Pancreas (tissue), 10 donors: ENCODE measurements at regions not wholly inside any gene's neighbourhood (a gene's known extent, or its start where the extent isn't known, plus 50 kb on each side); places are given as distances from the start of the nearest gene placed in this dataset.

Experiments
- ATAC-seq, 4 donors: fragments of 200-7000 bp; cut with Tn5 transposase; one replicate each; pipeline versions ENCODE4 v1.8.0 to v1.9.1; 2020; ENCODE audit warnings: mild to moderate bottlenecking in 4 of 4, moderate library complexity in 4 of 4
- DNase-seq, 6 donors: peaks; one replicate each; pipeline ENCODE4 v3.0.0-alpha.2; 2020
- FAIRE-seq: peaks from 2 replicates; lab custom pipeline; 2012; peaks lifted over from hg19 to GRCh38; lab: Jason Lieb, UNC
- H3K27ac ChIP-seq, 4 donors: fragments of 200-600 bp; sonication (generic); 1 replicate in 3 of 4; 2 replicates in 1 of 4; pipeline versions ENCODE4 v1.5.0 to v1.8.0; 2020
- H3K27me3 ChIP-seq, 4 donors: fragments of 200-600 bp; one replicate each; pipeline ENCODE4 v1.8.0; 2021
- H3K36me3 ChIP-seq, 3 donors: fragments of 200-600 bp; sonication (generic) in 1 of 3; one replicate each; pipeline versions ENCODE4 v1.5.0 to v1.8.0; 2020 to 2021
- H3K4me1 ChIP-seq, 3 donors: fragments of 200-600 bp; one replicate each; pipeline ENCODE4 v1.8.0; 2021
- H3K4me3 ChIP-seq, 4 donors: fragments of 200-600 bp; sonication (generic) in 2 of 4; one replicate each; pipeline versions ENCODE4 v1.5.0 to v1.8.0; 2020 to 2021
- H3K9me3 ChIP-seq, 4 donors: fragments of 200-600 bp; one replicate each; pipeline ENCODE4 v1.8.0; 2021
- WGBS, 2 donors: extraction: QIAGEN DNeasy Blood & Tissue Kit; methylation state at CpG; one replicate each; pipeline ENCODE4 v1.1.7; 2013; 5-methylcytosine and 5-hydroxymethylcytosine counted together
- intact Hi-C, 3 donors: fragments of 100-400 bp; cut with DNase I; formaldehyde crosslinking; loops; one replicate each; pipeline versions ENCODE4 v1.11.1 to v1.14.2; 2022
- TF ChIP-seq, protein P1 (sequence below), 4 donors: fragments of 200-600 bp; sonication (generic) in 3 of 4; IDR thresholded peaks; one replicate each; pipeline versions ENCODE4 v1.5.0 to v1.8.0; 2021; ENCODE audit warnings: antibody characterized with exemption in 4 of 4
- donor health status: healthy with polysubstance abuse.
- donor health status: DM: no; HTN: no; CAD: no; lungs with moderate emphysema.
- donor health status: DM: no; HTN: no; CAD: no.
- donor health status: control.
- donor health status: control.
- donor health status: Bipolar disorder and iron deficiency.
- donor health status: DM: yes; HTN: yes; CAD: no.
- donor health status: DM: no; HTN: no; CAD: no.
- donor health status: DM: no; HTN: no; CAD: no.
- donor health status: DM: yes; HTN: yes; CAD: no.

DNA sequence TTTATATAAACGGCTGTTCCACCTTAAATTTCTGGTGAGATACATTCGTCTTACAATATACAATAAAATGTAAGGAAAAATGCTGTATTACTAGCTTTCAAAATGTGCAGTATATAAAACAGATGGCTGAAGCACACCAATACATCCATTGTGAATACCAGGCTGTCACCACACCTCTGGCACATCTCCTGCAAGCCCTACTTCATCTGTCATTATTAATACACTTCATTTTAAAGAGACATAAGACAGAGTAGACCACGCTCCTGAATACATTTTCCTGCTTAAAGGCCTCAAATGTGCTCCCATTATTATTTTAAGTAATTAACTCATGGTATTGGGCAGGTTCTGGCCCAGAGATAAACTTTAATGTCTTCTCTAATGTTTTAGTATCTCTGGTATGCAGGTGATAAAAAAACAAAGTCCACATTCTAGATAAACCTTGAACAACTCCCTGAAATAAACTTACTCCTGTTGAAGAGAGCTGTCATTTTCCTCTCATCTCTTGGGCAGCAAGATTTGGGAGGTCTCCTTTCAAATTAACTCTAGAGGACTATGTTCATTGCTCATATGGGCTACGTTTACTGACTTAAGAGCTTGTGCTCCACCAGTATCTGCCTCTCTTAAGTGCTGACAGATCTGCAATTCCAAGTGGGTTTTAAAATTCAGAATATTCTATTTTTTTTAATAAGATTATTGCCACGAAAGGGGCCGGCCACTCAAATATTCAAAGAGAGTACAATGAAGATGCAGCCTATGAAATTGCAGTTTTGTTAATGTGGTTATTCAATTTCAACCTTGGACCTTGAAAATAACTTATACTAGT, 396.5 kb upstream of the SEMA3D start:
- FAIRE-seq (no peak), ATAC-seq (no peak), DNase-seq (no peak)
- Histone ChIP-seq H3K36me3 (no peaks in the 10 kb centered on the region), H3K4me1 (no peaks in the 10 kb centered on the region), H3K27me3 (peaks cover 0 to 2% (median 0%) of the 10 kb centered on the region in 4 donors), H3K9me3 (no peaks in the 10 kb centered on the region), H3K27ac (no peak overlapping the region), H3K4me3 (no peak overlapping the region)
- intact Hi-C loops, result no loop called here
- TF ChIP-seq, protein P1, sequence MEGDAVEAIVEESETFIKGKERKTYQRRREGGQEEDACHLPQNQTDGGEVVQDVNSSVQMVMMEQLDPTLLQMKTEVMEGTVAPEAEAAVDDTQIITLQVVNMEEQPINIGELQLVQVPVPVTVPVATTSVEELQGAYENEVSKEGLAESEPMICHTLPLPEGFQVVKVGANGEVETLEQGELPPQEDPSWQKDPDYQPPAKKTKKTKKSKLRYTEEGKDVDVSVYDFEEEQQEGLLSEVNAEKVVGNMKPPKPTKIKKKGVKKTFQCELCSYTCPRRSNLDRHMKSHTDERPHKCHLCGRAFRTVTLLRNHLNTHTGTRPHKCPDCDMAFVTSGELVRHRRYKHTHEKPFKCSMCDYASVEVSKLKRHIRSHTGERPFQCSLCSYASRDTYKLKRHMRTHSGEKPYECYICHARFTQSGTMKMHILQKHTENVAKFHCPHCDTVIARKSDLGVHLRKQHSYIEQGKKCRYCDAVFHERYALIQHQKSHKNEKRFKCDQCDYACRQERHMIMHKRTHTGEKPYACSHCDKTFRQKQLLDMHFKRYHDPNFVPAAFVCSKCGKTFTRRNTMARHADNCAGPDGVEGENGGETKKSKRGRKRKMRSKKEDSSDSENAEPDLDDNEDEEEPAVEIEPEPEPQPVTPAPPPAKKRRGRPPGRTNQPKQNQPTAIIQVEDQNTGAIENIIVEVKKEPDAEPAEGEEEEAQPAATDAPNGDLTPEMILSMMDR (IDR thresholded peaks at IDR 0.05), result no peak
- WGBS, 2 donors, result 76 to 83% methylated on average over 6 of the region's 6 CpGs

DNA sequence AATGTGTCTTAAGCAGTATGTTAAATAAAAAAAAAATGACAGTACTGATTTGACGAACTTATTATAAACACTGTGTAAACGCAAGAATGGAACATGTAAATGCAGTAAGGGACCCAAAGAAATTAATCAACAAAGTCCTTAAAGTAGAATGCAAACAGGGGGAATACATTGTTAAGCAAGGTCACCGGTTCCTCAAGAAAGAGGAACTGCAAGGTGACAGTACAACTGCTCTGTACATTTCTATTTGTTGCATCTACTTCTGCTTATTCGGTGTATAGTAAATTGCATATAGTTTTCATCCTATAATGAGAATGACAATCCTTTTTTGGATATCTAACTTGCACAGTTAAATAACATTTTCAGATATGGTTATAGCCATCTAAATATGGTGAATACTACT, 387.0 kb upstream of the SEMA3D start:
- Histone ChIP-seq H3K27me3 (no peaks in the 10 kb centered on the region), H3K36me3 (no peaks in the 10 kb centered on the region), H3K4me1 (no peaks in the 10 kb centered on the region), H3K4me3 (no peak overlapping the region), H3K9me3 (no peaks in the 10 kb centered on the region), H3K27ac (no peak overlapping the region)
- TF ChIP-seq, protein P1 (IDR thresholded peaks at IDR 0.05), result no peak
- ATAC-seq, result no peak
- intact Hi-C loops, result no loop called here
- no peak for DNase-seq
- FAIRE-seq, result no peak
- 55 to 73% methylated on average over 4 of the region's 4 CpGs for WGBS, 2 donors

DNA sequence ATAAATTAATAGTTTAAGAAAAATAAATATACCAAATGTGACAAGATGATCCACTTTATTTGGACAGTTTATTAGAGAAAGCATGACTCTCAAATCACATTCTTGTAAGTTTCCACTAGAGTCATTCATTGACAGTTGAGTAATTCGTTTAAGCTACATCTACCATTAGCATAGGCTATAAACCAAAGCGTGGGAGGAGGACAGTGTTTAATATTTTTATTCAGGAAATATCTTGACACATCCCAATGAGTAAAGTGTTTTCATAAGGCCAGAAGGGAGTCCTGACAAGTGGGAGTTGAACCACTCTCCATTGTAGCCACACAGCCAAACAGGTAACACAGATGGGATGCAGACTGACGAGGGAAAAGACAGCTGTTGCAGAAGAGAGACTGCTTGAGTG, 386.5 kb upstream of the SEMA3D start:
- ATAC-seq (no peak), DNase-seq (no peak), FAIRE-seq (no peak)
- no peaks in the 10 kb centered on the region for H3K9me3 ChIP-seq
- no peak overlapping the region for H3K4me3 ChIP-seq
- TF ChIP-seq, protein P1 (IDR thresholded peaks at IDR 0.05), result no peak
- intact Hi-C loops, result no loop called here
- H3K4me1 ChIP-seq, result no peaks in the 10 kb centered on the region
- WGBS, 2 donors, result 69 to 73% methylated on average over 3 of the region's 3 CpGs
- H3K27me3 ChIP-seq, result no peaks in the 10 kb centered on the region
- H3K27ac ChIP-seq, result no peak overlapping the region
- H3K36me3 ChIP-seq, result no peaks in the 10 kb centered on the region

DNA sequence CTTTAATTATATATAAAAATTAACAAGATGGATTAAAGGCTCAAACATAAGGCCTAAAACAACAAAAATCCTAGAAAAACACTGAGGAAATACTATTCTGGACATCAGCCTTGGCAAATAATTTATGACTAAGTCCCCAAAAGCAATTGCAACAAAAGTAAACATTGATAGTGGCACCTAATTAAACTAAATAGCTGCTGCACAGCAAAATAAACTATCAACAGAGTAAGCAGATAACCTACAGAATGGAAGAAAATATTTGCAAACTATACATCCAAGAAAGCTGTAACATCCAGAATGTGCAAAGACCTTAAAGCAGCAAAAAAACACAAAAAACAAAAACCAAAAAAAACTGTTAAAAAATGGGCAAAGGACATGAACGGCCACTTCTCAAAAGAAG, 384.0 kb upstream of the SEMA3D start:
- ATAC-seq (no peak), FAIRE-seq (no peak)

More for the DNA sequence above, 384.0 kb upstream of the SEMA3D start:
- intact Hi-C loops, result no loop called here
- Histone ChIP-seq H3K4me3 (no peak overlapping the region), H3K27ac (no peak overlapping the region), H3K4me1 (no peaks in the 10 kb centered on the region), H3K27me3 (no peaks in the 10 kb centered on the region), H3K9me3 (no peaks in the 10 kb centered on the region), H3K36me3 (no peaks in the 10 kb centered on the region)
- TF ChIP-seq, protein P1 (IDR thresholded peaks at IDR 0.05), result no peak
- 47 to 57% methylated on average over 1 of the region's 1 CpG for whole genome bisulfite sequencing, 2 donors
- DNase-seq, result no peak
